K562 (cell line): ENCODE measurements at regions not wholly inside any gene's neighbourhood (a gene's known extent, or its start where the extent isn't known, plus 50 kb on each side); places are given as distances from the start of the nearest gene placed in this dataset.

ENCODE experiments used
- ATAC-seq: fragments of 200-7000 bp; cut with Tn5 transposase; 3 replicates; pipeline ENCODE4 v1.9.1; 2020; ENCODE audit warnings: moderate library complexity
- BruUV-seq: library from RNA; stranded (reverse); fragments of 400-500 nt; replicated peaks from 2 replicates; lab custom pipeline; 2021; lab: Mats Ljungman, UMichigan
- CTCF ChIA-PET: fragments of 300-600 bp; formaldehyde crosslinking; extraction: SDS; loops from one replicate; lab custom pipeline; 2021; ENCODE audit warnings: low intra/inter-chr PET ratio; lab: Yijun Ruan, JAX
- POLR2A ChIA-PET: fragments of 300-600, 350-650 bp; sonication (Branson Sonifier 250); formaldehyde crosslinking; extraction: SDS; loops from one replicate; lab custom pipeline; 2021; ENCODE audit warnings: antibody characterized with exemption, inconsistent platforms; lab: Yijun Ruan, JAX
- DNase-seq, 4 experiments: peaks; one replicate each; pipeline versions ENCODE4 v3.0.0 to v3.0.0-alpha.2; 2011 to 2018; ENCODE audit warnings: low spot score in 3 of 4, mixed read lengths in 3 of 4; ENCODE audit errors: extremely low read depth in 1 of 4
- FAIRE-seq: peaks from 2 replicates; lab custom pipeline; 2011; peaks lifted over from hg19 to GRCh38; lab: Jason Lieb, UNC
- H2AFZ ChIP-seq: 2 replicates; pipeline ENCODE4 v1.6.0; 2011; ENCODE audit warnings: low read depth, low read length, control low read depth, inconsistent platforms
- H3K27ac ChIP-seq: fragments of 200-600 bp; 3 replicates; pipeline ENCODE4 v1.8.0; 2011; ENCODE audit warnings: low read depth, mild to moderate bottlenecking, control low read depth, inconsistent platforms, low read length, moderate library complexity, mixed read lengths; ENCODE audit errors: extremely low read depth
- H3K27me3 ChIP-seq, 2 experiments: fragments of 300-600 bp in 1 of 2; 2 replicates in 1 of 2; 3 replicates in 1 of 2; pipeline versions ENCODE4 v1.6.0 to v1.8.0; 2011; ENCODE audit warnings: inconsistent platforms in 2 of 2, low read length in 2 of 2, mild to moderate bottlenecking in 1 of 2, mixed read lengths in 1 of 2, moderate library complexity in 1 of 2; ENCODE audit not compliant: control insufficient read depth in 2 of 2, insufficient read depth in 2 of 2
- H3K36me3 ChIP-seq: fragments of 300-600 bp; 3 replicates; pipeline ENCODE4 v1.8.0; 2011; ENCODE audit warnings: mild to moderate bottlenecking, low read length, inconsistent platforms; ENCODE audit not compliant: control insufficient read depth, insufficient read depth
- H3K4me1 ChIP-seq, 2 experiments: fragments of 200-600 bp in 1 of 2; replicated peaks in 1 of 2; 2 replicates in 1 of 2; 3 replicates in 1 of 2; pipeline versions ENCODE4 v1.5.1 to v1.8.0; 2011; ENCODE audit warnings: inconsistent platforms in 2 of 2, low read length in 2 of 2, mild to moderate bottlenecking in 1 of 2, mixed read lengths in 1 of 2, moderate library complexity in 1 of 2; ENCODE audit not compliant: control insufficient read depth in 2 of 2, insufficient read depth in 2 of 2
- H3K4me2 ChIP-seq: 2 replicates; pipeline ENCODE4 v1.6.1; 2011; ENCODE audit warnings: low read length, control low read depth, inconsistent platforms, mixed read lengths; ENCODE audit not compliant: insufficient read depth
- H3K4me3 ChIP-seq: fragments of 200-600 bp; sonication (generic), shearing (Covaris generic); 2 replicates; pipeline ENCODE4 v1.5.1; 2016; ENCODE audit warnings: control low read depth, inconsistent platforms
- H3K79me2 ChIP-seq: fragments of 200-600 bp; 3 replicates; pipeline ENCODE4 v1.8.0; 2011; ENCODE audit warnings: low read length, inconsistent platforms; ENCODE audit not compliant: control insufficient read depth, insufficient read depth
- H3K9ac ChIP-seq, 2 experiments: 2 replicates each; pipeline versions ENCODE4 v1.6.0 to v1.6.1; 2011; ENCODE audit warnings: low read depth in 2 of 2, low read length in 2 of 2, control low read depth in 1 of 2, inconsistent platforms in 1 of 2, mild to moderate bottlenecking in 1 of 2, mixed read lengths in 1 of 2; ENCODE audit not compliant: insufficient read depth in 1 of 2
- H3K9me1 ChIP-seq: one replicate; pipeline ENCODE4 v1.6.0; 2011; ENCODE audit warnings: inconsistent platforms, mild to moderate bottlenecking, low read length, moderate library complexity; ENCODE audit not compliant: control insufficient read depth, insufficient read depth
- H3K9me3 ChIP-seq: replicated peaks from 2 replicates; pipeline ENCODE4 v1.5.1; 2011; ENCODE audit warnings: low read depth, low read length, inconsistent platforms; ENCODE audit not compliant: control insufficient read depth, insufficient read depth
- H4K20me1 ChIP-seq: replicated peaks from 2 replicates; pipeline ENCODE4 v1.6.1; 2011; ENCODE audit warnings: low read length, inconsistent platforms, mixed read lengths; ENCODE audit not compliant: control insufficient read depth, insufficient read depth
- GABPB2 ChIP-seq: fragments of 250-450 bp; sonication (Bioruptor Pico); conservative IDR thresholded peaks from 2 replicates; pipeline ENCODE4 v1.5.1; 2021; ENCODE audit warnings: mild to moderate bottlenecking
- GATA2 ChIP-seq: sonication (generic); formaldehyde crosslinking; IDR thresholded peaks from 2 replicates; pipeline ENCODE4 v1.4.0; 2020; ENCODE audit warnings: mild to moderate bottlenecking, missing genetic modification reagents
- KDM5B ChIP-seq: fragments of 200-600 bp; sonication (generic); IDR thresholded peaks from 2 replicates; pipeline ENCODE4 v1.6.1; 2012; ENCODE audit warnings: low read depth, mild to moderate bottlenecking, moderate library complexity, low read length, control low read depth, inconsistent platforms; ENCODE audit not compliant: insufficient replicate concordance
- POLR2AphosphoS2 ChIP-seq: IDR thresholded peaks from 2 replicates; pipeline ENCODE4 v1.6.1; 2012; ENCODE audit warnings: low read length, improper control_type of control experiment
- SNIP1 ChIP-seq: fragments of 450-650 bp; IDR thresholded peaks from 2 replicates; pipeline ENCODE4 v1.7.1; 2017; ENCODE audit warnings: low read depth, mild to moderate bottlenecking
- TEAD1 ChIP-seq, 2 experiments: fragments of 450-650 bp in 1 of 2; sonication (generic) in 1 of 2; formaldehyde crosslinking; IDR thresholded peaks; 2 replicates each; pipeline versions ENCODE4 v1.4.0 to v1.8.0; 2020 to 2022; ENCODE audit warnings: mild to moderate bottlenecking in 2 of 2, missing genetic modification reagents in 1 of 2
- ZBTB1 ChIP-seq: sonication (generic); formaldehyde crosslinking; IDR thresholded peaks from 2 replicates; pipeline ENCODE4 v1.8.1; 2023; ENCODE audit warnings: missing genetic modification reagents, low read depth, mild to moderate bottlenecking, borderline replicate concordance
- ZNF12 ChIP-seq: sonication (generic); formaldehyde crosslinking; IDR thresholded peaks from 2 replicates; pipeline ENCODE4 v1.4.0; 2020; ENCODE audit warnings: mild to moderate bottlenecking, missing genetic modification reagents
- in situ Hi-C: fragments of 300-500 bp; cut with MboI; formaldehyde crosslinking; loops from 4 replicates; pipeline ENCODE4 v1.15.0; 2018; ENCODE audit warnings: inconsistent platforms, mixed read lengths
- intact Hi-C: fragments of 100-400 bp; cut with micrococcal nuclease; formaldehyde crosslinking; loops from 2 replicates; pipeline ENCODE4 v1.14.2; 2022
- TF ChIP-seq, protein P1 (sequence below): fragments of 250-450 bp; sonication (Bioruptor Pico); IDR thresholded peaks from 2 replicates; pipeline ENCODE4 v1.5.0; 2021

DNA sequence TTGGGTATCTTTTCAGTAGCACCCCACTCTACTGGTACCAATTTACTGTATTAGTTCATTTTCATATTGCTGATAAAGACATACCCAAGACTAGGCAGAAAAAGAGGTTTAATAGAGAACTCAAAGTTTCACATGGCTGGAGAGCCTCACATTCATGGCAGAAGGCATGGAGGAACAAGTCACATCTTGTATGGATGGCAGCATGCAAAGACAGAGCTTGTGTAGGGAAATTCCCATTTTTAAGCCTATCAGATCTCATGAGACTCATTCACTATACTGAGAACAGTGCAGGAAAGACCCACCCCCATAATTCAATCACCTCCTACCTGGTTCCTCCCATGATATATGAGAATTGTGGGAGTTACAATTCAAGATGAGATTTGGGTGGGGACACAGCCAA, 878.6 kb upstream of the ADGRL4 start:
- H3K27me3 ChIP-seq = no peaks in the 10 kb centered on the region
- no peaks in the 10 kb centered on the region for H3K4me1 ChIP-seq
- no peaks in the 10 kb centered on the region for H3K36me3 ChIP-seq
- in situ Hi-C loops (no loop called here), intact Hi-C loops (no loop called here)
- no peaks in the 10 kb centered on the region for H3K79me2 ChIP-seq
- no peak overlapping the region for H3K9ac ChIP-seq
- H3K9me1 ChIP-seq = no peaks in the 10 kb centered on the region
- DNase-seq (no peak), ATAC-seq (no peak), FAIRE-seq (no peak)
- POLR2A ChIA-PET = no interaction called here
- CTCF ChIA-PET = no interaction called here
- TF ChIP-seq GABPB2 (CRISPR knock-in tag) (no peak), SNIP1 (no peak), KDM5B (no peak), POLR2AphosphoS2 (no peak), ZNF12 (CRISPR knock-in tag) (no peak), TEAD1 (CRISPR knock-in tag; IDR thresholded peaks at IDR 0.05) (no peak), GATA2 (CRISPR knock-in tag) (no peak), ZBTB1 (no peak)
- TF ChIP-seq, protein P1, sequence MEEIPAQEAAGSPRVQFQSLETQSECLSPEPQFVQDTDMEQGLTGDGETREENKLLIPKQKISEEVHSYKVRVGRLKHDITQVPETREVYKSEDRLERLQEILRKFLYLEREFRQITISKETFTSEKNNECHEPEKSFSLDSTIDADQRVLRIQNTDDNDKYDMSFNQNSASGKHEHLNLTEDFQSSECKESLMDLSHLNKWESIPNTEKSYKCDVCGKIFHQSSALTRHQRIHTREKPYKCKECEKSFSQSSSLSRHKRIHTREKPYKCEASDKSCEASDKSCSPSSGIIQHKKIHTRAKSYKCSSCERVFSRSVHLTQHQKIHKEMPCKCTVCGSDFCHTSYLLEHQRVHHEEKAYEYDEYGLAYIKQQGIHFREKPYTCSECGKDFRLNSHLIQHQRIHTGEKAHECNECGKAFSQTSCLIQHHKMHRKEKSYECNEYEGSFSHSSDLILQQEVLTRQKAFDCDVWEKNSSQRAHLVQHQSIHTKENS = no peak
- H2AFZ ChIP-seq = no peak overlapping the region
- H3K9me3 ChIP-seq = no peaks in the 10 kb centered on the region
- no TSS peak for BruUV-seq
- H4K20me1 ChIP-seq = no peaks in the 10 kb centered on the region
- no peak overlapping the region for H3K4me2 ChIP-seq
- no peak overlapping the region for H3K27ac ChIP-seq
- no peak overlapping the region for H3K4me3 ChIP-seq
